Spleen (tissue), 7 donors: ENCODE measurements at regions not wholly inside any gene's neighbourhood (a gene's known extent, or its start where the extent isn't known, plus 50 kb on each side); places are given as distances from the start of the nearest gene placed in this dataset.

Source experiments
- CTCF ChIP-seq, 11 experiments: fragments of 200-600 bp in 7 of 11; fragments of 450-650 bp in 4 of 11; sonication (generic) in 4 of 11; IDR thresholded peaks in 8 of 11; conservative IDR thresholded peaks in 3 of 11; 1 replicate in 7 of 11; 2 replicates in 4 of 11; pipeline versions ENCODE4 v1.4.0 to v1.8.0; 2016 to 2021; ENCODE audit warnings: antibody characterized with exemption in 11 of 11, inconsistent platforms in 4 of 11, mild to moderate bottlenecking in 1 of 11
- POLR2A ChIP-seq, 3 donors: fragments of 450-650 bp; IDR thresholded peaks; one replicate each; pipeline ENCODE4 v1.5.1; 2017; ENCODE audit warnings: antibody characterized with exemption in 3 of 3, mild to moderate bottlenecking in 1 of 3
- POLR2AphosphoS5 ChIP-seq, 3 donors: sonication (generic); formaldehyde crosslinking; IDR thresholded peaks; one replicate each; pipeline ENCODE4 v1.5.1; 2017; ENCODE audit warnings: antibody characterized with exemption in 3 of 3
- donor health status: DM: no; HTN: no; CAD: no; lungs with moderate emphysema.
- donor health status: DM: no; HTN: no; CAD: no.
- donor health status: DM: no; HTN: no; CAD: no.

- TF ChIP-seq CTCF (IDR thresholded peaks at IDR 0.05 in 8 of 11, conservative IDR thresholded peaks at IDR 0.05 in 3 of 11) (no peak), POLR2A (IDR thresholded peaks at IDR 0.05) (no peak), POLR2AphosphoS5 (IDR thresholded peaks at IDR 0.05) (no peak)
Observed at GRCh38 chr2:60324536-60324935, 228.9 kb downstream of the BCL11A start.
